ENCODE measurements at regions not wholly inside any gene's neighbourhood (a gene's known extent, or its start where the extent isn't known, plus 50 kb on each side); places are given as distances from the start of the nearest gene placed in this dataset.

- Mint-ChIP-seq H3K36me3 (no peaks in the 10 kb centered on the region), H3K4me3 (no peak overlapping the region), H3K9me3 (peaks cover 1% of the 10 kb centered on the region), H3K4me1 (ENCODE audit: unreplicated experiment) (no peaks in the 10 kb centered on the region), H3K27me3 (no peaks in the 10 kb centered on the region), H3K27ac (no peak overlapping the region)
- no peak for DNase-seq (ENCODE audit: extremely low spot score, unreplicated experiment)
- TF ChIP-seq CTCF (conservative IDR thresholded peaks at IDR 0.05), result no peak
These were observed 211.4 kb upstream of the TUSC1 start for GRCh38 chr9:25889661-25890060.

- Mint-ChIP-seq H3K36me3 (no peaks in the 10 kb centered on the region), H3K9me3 (no peaks in the 10 kb centered on the region)
- DNase-seq (ENCODE audit: extremely low spot score, unreplicated experiment), result no peak
These were observed 198.0 kb upstream of the TUSC1 start for GRCh38 chr9:25876248-25876647.

GRCh38 chr9:25864509-25864908 lies 186.3 kb upstream of the TUSC1 start:
- no peaks in the 10 kb centered on the region for H3K36me3 Mint-ChIP-seq
- H3K4me1 Mint-ChIP-seq (ENCODE audit: unreplicated experiment), result no peaks in the 10 kb centered on the region
- TF ChIP-seq CTCF (conservative IDR thresholded peaks at IDR 0.05), result no peak
- no peaks in the 10 kb centered on the region for H3K9me3 Mint-ChIP-seq
- no peaks in the 10 kb centered on the region for H3K27me3 Mint-ChIP-seq
- no peak for DNase-seq (ENCODE audit: extremely low spot score, unreplicated experiment)
- H3K27ac Mint-ChIP-seq, result no peak overlapping the region
- no peak overlapping the region for H3K4me3 Mint-ChIP-seq

More at GRCh38 chr9:25876248-25876647, 198.0 kb upstream of the TUSC1 start:
- Mint-ChIP-seq H3K4me1 (ENCODE audit: unreplicated experiment) (no peaks in the 10 kb centered on the region), H3K27me3 (no peaks in the 10 kb centered on the region), H3K27ac (no peak overlapping the region), H3K4me3 (no peak overlapping the region)
- TF ChIP-seq CTCF (conservative IDR thresholded peaks at IDR 0.05), result no peak

- Mint-ChIP-seq H3K36me3 (no peaks in the 10 kb centered on the region), H3K4me3 (no peak overlapping the region), H3K27me3 (no peaks in the 10 kb centered on the region), H3K27ac (no peak overlapping the region), H3K9me3 (no peaks in the 10 kb centered on the region), H3K4me1 (ENCODE audit: unreplicated experiment) (no peaks in the 10 kb centered on the region)
- TF ChIP-seq CTCF (conservative IDR thresholded peaks at IDR 0.05), result no peak
- DNase-seq (ENCODE audit: extremely low spot score, unreplicated experiment), result no peak
These were observed 183.2 kb upstream of the TUSC1 start for GRCh38 chr9:25861421-25861820.

GRCh38 chr9:25857147-25857546 lies 178.9 kb upstream of the TUSC1 start:
- Mint-ChIP-seq H3K4me1 (ENCODE audit: unreplicated experiment) (no peaks in the 10 kb centered on the region), H3K27me3 (no peaks in the 10 kb centered on the region), H3K27ac (no peak overlapping the region), H3K36me3 (no peaks in the 10 kb centered on the region), H3K9me3 (no peaks in the 10 kb centered on the region), H3K4me3 (no peak overlapping the region)
- DNase-seq (ENCODE audit: extremely low spot score, unreplicated experiment), result no peak
- no peak for TF ChIP-seq CTCF (conservative IDR thresholded peaks at IDR 0.05)

- H3K36me3 Mint-ChIP-seq, result no peaks in the 10 kb centered on the region
- no peaks in the 10 kb centered on the region for H3K4me1 Mint-ChIP-seq (ENCODE audit: unreplicated experiment)
- no peak overlapping the region for H3K4me3 Mint-ChIP-seq
- H3K27ac Mint-ChIP-seq, result no peak overlapping the region
- no peak for TF ChIP-seq CTCF (conservative IDR thresholded peaks at IDR 0.05)
- no peak for DNase-seq (ENCODE audit: extremely low spot score, unreplicated experiment)
- H3K27me3 Mint-ChIP-seq, result no peaks in the 10 kb centered on the region
- H3K9me3 Mint-ChIP-seq, result no peaks in the 10 kb centered on the region
These were observed 172.6 kb upstream of the TUSC1 start for GRCh38 chr9:25850803-25851202.
